ENCODE measurements at regions not wholly inside any gene's neighbourhood (a gene's known extent, or its start where the extent isn't known, plus 50 kb on each side); places are given as distances from the start of the nearest gene placed in this dataset.

GRCh38 chr3:59167756-59168155 is 117.9 kb upstream of the CFAP20DC start:
- TF ChIP-seq CTCF (IDR thresholded peaks at IDR 0.05) (no peak), POLR2A (IDR thresholded peaks at IDR 0.05) (no peak)

All from heart left ventricle (tissue), 13 donors.